Heart left ventricle (tissue), 16 donors: ENCODE measurements at regions not wholly inside any gene's neighbourhood (a gene's known extent, or its start where the extent isn't known, plus 50 kb on each side); places are given as distances from the start of the nearest gene placed in this dataset.

Experiments used
- ATAC-seq, 4 donors: fragments of 200-7000 bp; cut with Tn5 transposase; one replicate each; pipeline ENCODE4 v1.9.1; 2020 to 2022; ENCODE audit warnings: moderate library complexity in 4 of 4, mild to moderate bottlenecking in 3 of 4, moderate number of reproducible peaks in 1 of 4
- DNase-seq, 5 donors: peaks; one replicate each; pipeline ENCODE4 v3.0.0-alpha.2; 2020
- H3K27ac ChIP-seq, 12 donors: fragments of 200-600 bp; sonication (generic) in 4 of 12; one replicate each; pipeline versions ENCODE4 v1.5.0 to v1.8.0; 2016 to 2022; ENCODE audit warnings: mild to moderate bottlenecking in 2 of 12
- H3K27me3 ChIP-seq, 9 donors: fragments of 200-600 bp; sonication (generic) in 2 of 9; one replicate each; pipeline versions ENCODE4 v1.5.1 to v1.8.0; 2016 to 2022; ENCODE audit warnings: mild to moderate bottlenecking in 3 of 9
- H3K36me3 ChIP-seq, 9 donors: fragments of 200-600 bp; sonication (generic) in 2 of 9; one replicate each; pipeline versions ENCODE4 v1.5.0 to v1.8.0; 2018 to 2022; ENCODE audit warnings: mild to moderate bottlenecking in 2 of 9
- H3K4me1 ChIP-seq, 12 donors: fragments of 200-600 bp; sonication (generic) in 4 of 12; one replicate each; pipeline versions ENCODE4 v1.5.0 to v1.8.0; 2016 to 2022; ENCODE audit warnings: mild to moderate bottlenecking in 3 of 12
- H3K4me3 ChIP-seq, 12 donors: fragments of 200-600 bp; sonication (generic) in 4 of 12; one replicate each; pipeline versions ENCODE4 v1.5.0 to v1.8.0; 2017 to 2022; ENCODE audit warnings: mild to moderate bottlenecking in 9 of 12, moderate library complexity in 4 of 12
- H3K9me3 ChIP-seq, 12 donors: fragments of 200-600 bp; sonication (generic) in 4 of 12; one replicate each; pipeline versions ENCODE4 v1.5.0 to v1.8.0; 2016 to 2022; ENCODE audit warnings: mild to moderate bottlenecking in 1 of 12
- CTCF ChIP-seq, 12 donors: fragments of 200-600 bp; sonication (generic) in 4 of 12; IDR thresholded peaks; one replicate each; pipeline versions ENCODE4 v1.5.0 to v1.8.0; 2018 to 2022; ENCODE audit warnings: antibody characterized with exemption in 12 of 12, mild to moderate bottlenecking in 5 of 12
- POLR2A ChIP-seq, 2 donors: fragments of 450-650 bp; IDR thresholded peaks; one replicate each; pipeline ENCODE4 v1.6.1; 2017; ENCODE audit warnings: antibody characterized with exemption in 2 of 2, mild to moderate bottlenecking in 2 of 2, moderate library complexity in 2 of 2
- WGBS, 4 donors: extraction: QIAGEN DNeasy Blood & Tissue Kit in 2 of 4; methylation state at CpG; one replicate each; pipeline versions ENCODE4 v1.1.5 to v1.1.7; 2013 to 2018; 5-methylcytosine and 5-hydroxymethylcytosine counted together
- intact Hi-C, 10 donors: fragments of 100-400 bp; cut with DNase I; formaldehyde crosslinking; loops; one replicate each; pipeline versions ENCODE4 v1.11.1 to v1.14.2; 2022
- donor health status: ischemic (EF 13 %, LVEDD 7.1; RV severe dilation, severe dysfunction).
- donor health status: healthy with polysubstance abuse.
- donor health status: DM: no; HTN: yes; CAD: no.
- donor health status: DM: no; HTN: no; CAD: no.
- donor health status: ischemic (EF 25% LVEDD 6.9; RV normal size, moderate dysfunction).
- donor health status: ischemic (EF 25% LVEDD 5.7; RV mildly dilated, moderate dysfunction).
- donor health status: healthy.
- donor health status: DM: yes; HTN: yes; CAD: no.
- donor health status: ischemic (EF 35%, LVEDD 5.7; RV mildly dilated, moderate dysfunction).
- donor health status: nonischemic (EF 11% LVEDD 7.7; RV severe dilation, severe dysfunction).
- donor health status: DM: yes; HTN: yes; CAD: no.
- donor health status: PGD.
- donor health status: ischemic (EF 29% LVEDD 5.4; RV normal size, mild dysfunction).
- donor health status: nonischemic (EF 23%, LVEDD 6.1; RV moderate dilation, normal function).

GRCh38 chr20:7627734-7628663, 312.3 kb downstream of the HAO1 start:
- Histone ChIP-seq H3K4me1 (peaks cover 0 to 12% (median 4%) of the 10 kb centered on the region in 12 donors), H3K9me3 (no peaks in the 10 kb centered on the region), H3K27ac (peak overlapping the region in 1 of 12 donors; percentile 15), H3K36me3 (no peaks in the 10 kb centered on the region), H3K4me3 (no peak overlapping the region), H3K27me3 (no peaks in the 10 kb centered on the region)
- TF ChIP-seq CTCF (IDR thresholded peaks at IDR 0.05) (no peak), POLR2A (IDR thresholded peaks at IDR 0.05) (no peak)
- WGBS, 4 donors = 56 to 67% (median 60%) methylated on average over 5 of the region's 5 CpGs
- DNase-seq = no peak
- no peak for ATAC-seq
- intact Hi-C loops = no loop called here

GRCh38 chr20:7629880-7630279, 310.4 kb downstream of the HAO1 start:
- Histone ChIP-seq H3K27ac (no peak overlapping the region), H3K4me3 (no peak overlapping the region), H3K27me3 (no peaks in the 10 kb centered on the region), H3K4me1 (peaks cover 0 to 12% (median 4%) of the 10 kb centered on the region in 12 donors), H3K36me3 (no peaks in the 10 kb centered on the region), H3K9me3 (no peaks in the 10 kb centered on the region)
- ATAC-seq = no peak
- TF ChIP-seq CTCF (IDR thresholded peaks at IDR 0.05) = no peak
- TF ChIP-seq POLR2A (IDR thresholded peaks at IDR 0.05) = no peak
- no peak for DNase-seq
- WGBS, 4 donors = 34 to 68% (median 44%) methylated on average over 1 of the region's 1 CpG
- intact Hi-C loops = no loop called here

GRCh38 chr20:7637184-7637583, 303.1 kb downstream of the HAO1 start:
- H3K4me1 ChIP-seq = peaks cover 0 to 8% (median 0%) of the 10 kb centered on the region in 12 donors
- H3K36me3 ChIP-seq = no peaks in the 10 kb centered on the region
- no peak for DNase-seq
- no peaks in the 10 kb centered on the region for H3K27me3 ChIP-seq
- intact Hi-C loops = no loop called here
- ATAC-seq = peak in 1 of 4 donors; percentile 38
- H3K27ac ChIP-seq = peak overlapping the region in 1 of 12 donors; percentile 33
- H3K9me3 ChIP-seq = no peaks in the 10 kb centered on the region
- H3K4me3 ChIP-seq = no peak overlapping the region
- no peak for TF ChIP-seq CTCF (IDR thresholded peaks at IDR 0.05)
- no peak for TF ChIP-seq POLR2A (IDR thresholded peaks at IDR 0.05)

GRCh38 chr20:7650086-7650879, 290.0 kb downstream of the HAO1 start:
- TF ChIP-seq CTCF (IDR thresholded peaks at IDR 0.05) = no peak
- no peak for TF ChIP-seq POLR2A (IDR thresholded peaks at IDR 0.05)
- intact Hi-C loops = no loop called here
- WGBS, 4 donors = 51 to 63% (median 57%) methylated on average over 6 of the region's 6 CpGs
- DNase-seq = peak in 3 of 5 donors; percentile 29 to 38 (median 34)
- ATAC-seq = peak; percentile 71 to 81 (median 80)
- Histone ChIP-seq H3K4me1 (peaks cover 0 to 9% (median 0%) of the 10 kb centered on the region in 12 donors), H3K9me3 (peaks cover 0 to 6% (median 0%) of the 10 kb centered on the region in 12 donors), H3K27me3 (no peaks in the 10 kb centered on the region), H3K36me3 (no peaks in the 10 kb centered on the region), H3K27ac (peak overlapping the region in 6 of 12 donors; percentile 6 to 55 (median 37)), H3K4me3 (no peak overlapping the region)
